HL-60/S4 treated with retinoic acid at 250 ng/mL for 4 days and 3 days (cell line): ENCODE measurements at regions not wholly inside any gene's neighbourhood (a gene's known extent, or its start where the extent isn't known, plus 50 kb on each side); places are given as distances from the start of the nearest gene placed in this dataset.

ENCODE experiments used
- in situ Hi-C: fragments of 300-500 bp; cut with MboI; formaldehyde crosslinking; loops from 2 replicates; pipeline ENCODE4 v1.7.0; 2022; ENCODE audit warnings: low sequenced_read_pairs

DNA sequence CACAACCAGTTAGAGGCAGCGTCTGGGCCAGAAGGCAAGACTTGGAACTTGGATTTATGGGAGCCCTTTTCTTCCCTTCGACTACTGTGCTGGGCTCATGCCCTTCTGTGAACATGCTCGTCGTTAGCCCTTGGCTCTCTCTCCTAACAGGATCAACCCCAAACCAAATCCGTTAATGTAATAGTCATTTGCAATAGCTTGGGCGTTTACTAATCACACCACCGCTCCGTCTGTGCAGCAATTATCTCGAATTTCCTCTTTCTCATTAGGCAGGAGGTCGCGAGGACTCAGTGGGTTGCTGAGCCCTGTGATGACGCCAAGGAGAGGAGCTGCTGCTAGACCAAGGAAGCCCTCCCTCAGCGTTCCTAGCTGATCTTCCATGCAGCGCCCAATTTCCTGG lies 114.7 kb downstream of the ENGASE start:
- in situ Hi-C loops: no loop called here

DNA sequence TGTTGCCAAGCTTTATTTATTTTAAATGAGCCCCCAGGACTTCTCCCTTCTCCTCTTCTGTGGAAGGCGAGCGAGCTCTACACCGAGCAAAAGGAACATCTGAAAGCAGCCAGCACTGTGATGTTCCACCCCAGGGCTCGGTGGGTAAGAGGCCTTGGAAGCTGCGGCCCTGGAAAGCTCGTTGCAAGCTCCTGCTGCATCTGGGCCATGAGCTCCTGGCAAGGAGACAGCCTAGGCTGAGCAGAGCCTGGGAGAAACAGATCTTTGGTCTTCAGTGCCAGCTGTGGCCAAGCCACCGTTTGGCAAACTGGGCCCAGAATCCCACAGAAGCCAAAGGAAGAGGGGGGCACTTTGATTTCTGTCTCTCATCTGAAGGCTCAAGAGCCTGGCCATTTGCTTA lies 114.1 kb downstream of the ENGASE start:
- in situ Hi-C loops: no loop called here

DNA sequence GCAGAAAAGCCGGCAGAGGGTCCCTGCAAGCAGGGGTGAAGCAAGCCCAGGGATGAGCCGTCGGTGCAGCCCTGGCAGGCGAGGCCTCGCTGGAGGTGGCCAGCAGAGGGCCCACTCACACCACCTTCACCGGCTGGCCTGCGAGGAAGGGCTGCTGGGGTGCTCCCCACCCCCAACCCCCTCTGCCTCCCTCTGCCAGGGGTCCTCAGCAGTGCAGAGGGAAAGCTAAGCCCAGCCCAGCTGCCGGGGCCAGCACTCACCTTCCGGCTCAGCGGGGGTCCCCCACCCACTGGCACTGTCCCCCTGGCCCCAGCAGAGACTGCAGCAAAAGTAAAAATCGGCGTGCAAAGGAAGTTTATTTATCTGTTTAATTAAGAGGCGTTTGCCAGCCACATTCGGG lies 113.4 kb downstream of the ENGASE start:
- in situ Hi-C loops: no loop called here

DNA sequence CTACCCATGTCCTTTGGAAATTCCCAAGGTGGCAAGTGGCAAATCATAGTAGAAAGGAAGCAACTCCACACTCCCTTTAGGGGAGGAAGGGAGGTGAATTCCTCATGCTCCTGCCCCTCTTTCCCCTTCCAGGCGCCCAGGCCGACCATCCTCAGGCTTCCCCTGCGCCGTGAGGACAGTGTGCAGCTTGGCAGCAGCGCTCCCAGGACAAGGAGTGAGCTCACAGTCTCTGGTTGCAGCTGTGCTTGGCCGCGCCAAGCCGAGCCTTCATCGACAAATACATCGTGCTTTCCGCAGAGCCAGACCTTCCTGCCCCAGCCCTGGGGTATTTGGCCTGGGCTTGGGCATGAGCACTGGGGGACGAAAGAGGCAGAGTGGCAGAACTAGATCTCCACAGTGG lies 112.6 kb downstream of the ENGASE start:
- in situ Hi-C loops: no loop called here

DNA sequence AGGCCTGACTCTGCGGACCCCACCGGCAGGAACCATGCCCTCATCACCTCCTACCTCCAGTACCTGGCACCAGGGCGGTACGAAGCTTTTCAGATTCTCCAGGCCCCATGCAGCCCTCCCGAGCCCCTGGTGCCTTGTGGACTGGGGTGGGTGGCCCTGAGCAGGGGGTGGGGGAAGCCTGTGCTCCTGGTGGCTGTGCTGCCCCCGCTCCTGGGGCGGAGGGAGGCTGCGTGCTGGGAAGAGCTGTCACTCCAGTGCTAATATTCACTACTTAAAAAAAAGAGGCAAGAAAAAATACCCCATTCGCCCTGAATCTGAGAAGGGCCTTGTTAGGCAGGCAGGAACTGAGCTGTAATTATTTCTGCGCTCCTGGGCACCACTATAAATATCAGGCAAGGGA lies 111.8 kb downstream of the ENGASE start:
- in situ Hi-C loops: no loop called here

DNA sequence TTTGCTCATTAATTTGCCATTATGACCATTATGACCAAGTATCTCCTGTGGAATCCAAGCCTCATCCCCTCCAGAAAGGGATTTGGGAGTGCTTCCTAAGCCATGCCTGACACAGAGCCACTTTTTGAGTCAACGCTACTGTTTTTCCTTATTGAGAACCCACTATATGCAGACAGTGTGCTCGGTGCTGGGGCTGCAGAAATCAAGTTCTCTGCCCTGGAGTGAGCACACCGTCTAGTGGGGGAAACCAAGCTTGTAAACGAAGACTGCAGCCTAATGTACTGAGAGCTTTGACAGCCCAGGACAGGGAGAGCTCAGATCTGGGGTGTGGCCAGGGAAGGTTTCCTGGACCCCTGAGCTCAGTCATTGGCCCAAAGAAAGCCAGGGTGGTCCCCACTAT lies 111.0 kb downstream of the ENGASE start:
- in situ Hi-C loops: no loop called here

DNA sequence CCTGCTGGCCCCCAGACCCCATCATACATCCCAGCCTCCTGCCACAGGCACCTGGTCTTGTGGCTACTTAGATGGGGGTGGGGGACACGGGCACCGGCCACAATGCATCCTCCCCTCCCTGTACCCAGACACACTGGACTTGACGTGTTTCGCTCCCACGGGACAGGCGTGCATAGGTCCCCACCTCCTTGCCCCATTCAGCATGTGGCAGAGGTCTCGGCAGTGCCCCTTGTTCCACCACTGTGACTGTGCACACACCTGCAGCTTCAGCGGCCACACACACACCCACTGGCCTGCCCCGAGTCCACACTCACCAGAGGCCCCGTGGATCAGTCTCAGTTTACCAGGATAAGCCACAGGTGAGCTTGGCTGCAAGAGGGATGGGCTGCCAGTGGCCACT lies 109.6 kb downstream of the ENGASE start:
- in situ Hi-C loops: no loop called here

DNA sequence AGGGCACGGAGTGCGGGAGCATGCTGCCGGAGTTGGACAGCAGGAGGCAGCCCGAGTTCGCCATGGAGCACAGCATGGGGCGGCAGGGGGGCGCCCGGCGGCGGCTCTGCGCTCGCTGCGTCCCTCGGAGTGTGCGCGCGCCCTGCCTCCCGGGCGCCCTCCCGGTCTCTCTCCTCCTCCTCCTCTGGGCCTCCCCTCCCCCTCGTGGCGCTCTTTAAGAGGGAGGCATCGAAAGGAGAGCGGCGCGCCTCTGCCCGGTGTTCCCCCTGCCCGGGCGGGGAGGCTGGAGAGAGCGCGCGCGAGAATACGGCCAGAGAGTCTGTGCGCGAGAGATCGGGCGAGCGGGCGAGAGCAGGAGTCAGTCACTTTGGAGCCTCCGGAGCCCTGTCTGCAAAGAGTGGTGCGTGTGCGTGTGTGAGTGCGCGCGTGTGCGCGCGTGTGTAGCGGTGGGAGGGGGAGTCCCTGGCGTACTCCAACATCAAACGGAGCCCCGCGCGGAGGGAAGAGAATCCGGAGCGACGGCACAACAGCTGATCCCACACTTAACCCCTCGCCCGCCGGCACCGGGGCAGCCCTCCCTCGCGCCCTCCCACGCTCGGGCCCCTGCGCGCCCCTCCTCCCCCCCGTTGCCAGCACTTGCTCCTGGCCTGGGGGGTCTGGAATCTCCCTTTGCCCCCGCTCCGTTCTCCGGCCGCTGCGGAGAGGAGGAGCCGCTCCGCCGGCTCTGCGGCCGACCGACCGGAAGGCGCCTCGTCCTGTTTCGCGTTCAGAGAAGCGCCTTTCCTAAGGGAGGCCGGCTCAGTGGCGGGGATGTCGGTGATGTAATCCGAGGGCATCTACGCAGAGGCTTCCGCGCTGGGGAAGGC lies 108.9 kb downstream of the ENGASE start:
- in situ Hi-C loops: no loop called here

DNA sequence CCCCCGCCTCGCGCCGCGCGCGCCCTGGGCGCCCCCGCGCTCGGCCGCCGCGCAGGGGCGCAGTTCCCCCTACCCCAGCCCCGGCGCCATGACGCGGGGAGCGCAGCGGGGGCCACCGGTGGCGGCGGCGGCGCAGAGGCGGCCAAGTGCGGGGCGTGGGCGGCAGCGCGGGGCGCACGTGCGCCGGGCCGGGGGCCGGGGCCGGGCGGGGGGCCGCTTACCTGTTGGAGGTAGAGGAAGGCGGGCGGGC lies 108.3 kb downstream of the ENGASE start:
- in situ Hi-C loops: no loop called here

DNA sequence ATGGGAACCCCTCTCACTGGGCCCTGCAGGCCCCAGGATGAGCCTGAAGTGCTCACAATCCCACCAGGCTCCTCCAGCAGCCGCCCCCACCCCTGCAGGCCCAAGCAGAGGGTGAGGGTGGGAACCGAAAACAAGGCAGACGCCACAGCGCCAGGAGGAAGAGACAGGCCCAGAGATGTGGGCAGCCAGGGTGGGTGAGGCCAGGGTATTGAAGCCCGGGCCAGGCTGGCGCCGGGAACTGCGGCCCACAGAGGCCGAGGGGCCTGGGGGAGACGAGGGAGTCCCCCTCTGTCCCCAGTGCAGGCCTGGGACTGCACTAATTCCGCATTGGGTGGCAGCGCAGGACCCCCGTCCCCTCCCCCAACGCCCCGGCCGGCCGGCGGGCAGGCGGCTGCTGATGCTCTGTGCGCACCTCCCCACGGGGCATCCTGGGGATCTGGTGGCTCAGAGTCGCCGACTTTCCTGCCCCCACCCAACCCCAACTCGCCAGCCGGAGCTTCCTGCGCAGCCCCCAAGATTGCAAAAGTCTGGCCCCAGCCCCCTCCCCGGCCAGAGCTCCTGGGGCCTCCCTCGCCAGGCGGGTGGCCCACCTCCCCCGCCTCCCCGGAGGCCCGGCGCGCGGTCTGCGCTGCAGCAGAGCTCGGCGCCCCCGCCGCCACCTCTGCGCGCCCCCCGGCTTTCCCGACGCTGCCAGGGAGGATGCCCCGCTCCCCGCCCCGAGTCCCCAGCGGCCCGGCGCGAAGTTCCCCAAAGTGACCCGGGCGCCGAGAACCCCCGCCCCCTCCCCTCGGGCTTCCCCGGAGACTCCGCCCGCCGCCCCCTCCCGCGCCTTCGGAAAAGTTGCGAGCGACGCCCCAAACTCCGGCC lies 107.8 kb downstream of the ENGASE start:
- in situ Hi-C loops: no loop called here

DNA sequence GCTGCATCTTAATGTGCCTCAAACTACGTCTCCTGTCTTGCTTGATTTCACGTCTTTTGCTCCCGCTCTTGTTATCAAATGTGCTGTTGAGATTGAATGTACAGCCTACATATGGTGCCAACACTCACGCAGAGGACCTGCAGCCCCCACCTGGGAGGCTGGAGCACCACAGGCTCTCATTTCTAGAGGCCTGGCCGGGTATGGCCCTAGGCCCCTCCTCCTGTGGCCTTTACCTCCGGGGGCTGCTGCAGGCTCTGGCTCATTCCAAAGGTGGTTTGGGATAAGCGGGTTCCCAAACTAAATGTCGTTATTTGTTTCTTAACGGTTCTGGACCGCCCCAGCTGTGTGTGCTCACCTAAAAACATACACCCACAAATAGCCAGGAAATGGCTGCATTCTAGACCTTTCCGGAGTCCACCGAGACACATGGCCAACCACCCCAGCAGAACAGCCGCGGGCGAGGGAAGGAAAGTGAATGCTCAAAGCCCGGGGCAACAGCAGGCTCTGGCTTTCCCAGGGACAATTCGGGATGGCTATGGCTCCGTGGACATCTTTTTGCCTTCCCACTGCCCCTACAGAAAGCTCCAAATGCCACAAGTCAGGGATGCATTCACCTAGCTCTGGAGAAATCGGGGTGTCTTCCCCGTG lies 105.9 kb downstream of the ENGASE start:
- in situ Hi-C loops: no loop called here

DNA sequence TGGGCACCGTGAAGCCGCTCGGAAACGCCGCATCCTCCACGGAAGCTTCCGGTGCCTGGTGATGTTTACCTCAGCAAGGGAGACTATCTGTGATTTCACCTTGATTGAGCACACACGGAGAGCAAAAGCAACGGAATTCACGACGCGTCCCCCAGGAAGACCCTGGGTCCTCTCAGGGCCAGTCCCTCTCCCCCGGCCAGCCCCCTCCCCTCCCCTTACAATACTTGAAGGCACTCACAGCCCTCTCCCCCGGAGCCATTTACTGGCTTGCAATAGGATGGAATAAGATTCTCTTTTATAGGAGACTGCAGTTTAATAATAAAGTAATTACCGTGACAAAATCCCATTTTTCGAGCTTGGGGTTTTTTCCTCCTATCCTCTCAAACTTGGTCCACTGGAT lies 104.7 kb downstream of the ENGASE start:
- in situ Hi-C loops: no loop called here

DNA sequence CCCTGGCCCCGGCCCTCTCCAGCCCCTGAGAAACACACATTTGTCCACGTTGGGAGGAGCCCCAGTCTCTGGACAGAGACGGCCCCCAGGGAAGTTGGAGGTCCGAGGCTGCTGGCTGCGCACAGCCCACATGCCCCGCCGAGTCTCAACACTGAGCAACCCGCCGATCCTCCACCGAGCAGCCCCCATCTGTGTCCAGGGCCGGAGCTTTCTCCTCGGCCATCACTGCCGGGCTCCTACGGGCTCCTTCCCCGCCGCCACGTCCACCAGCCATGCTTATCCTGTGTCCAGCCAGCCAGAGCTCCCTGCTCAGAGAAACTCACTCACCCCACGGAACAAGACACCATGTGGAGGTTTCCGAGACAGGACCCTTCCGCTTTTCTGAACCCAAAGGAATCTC lies 103.3 kb downstream of the ENGASE start:
- in situ Hi-C loops: no loop called here

DNA sequence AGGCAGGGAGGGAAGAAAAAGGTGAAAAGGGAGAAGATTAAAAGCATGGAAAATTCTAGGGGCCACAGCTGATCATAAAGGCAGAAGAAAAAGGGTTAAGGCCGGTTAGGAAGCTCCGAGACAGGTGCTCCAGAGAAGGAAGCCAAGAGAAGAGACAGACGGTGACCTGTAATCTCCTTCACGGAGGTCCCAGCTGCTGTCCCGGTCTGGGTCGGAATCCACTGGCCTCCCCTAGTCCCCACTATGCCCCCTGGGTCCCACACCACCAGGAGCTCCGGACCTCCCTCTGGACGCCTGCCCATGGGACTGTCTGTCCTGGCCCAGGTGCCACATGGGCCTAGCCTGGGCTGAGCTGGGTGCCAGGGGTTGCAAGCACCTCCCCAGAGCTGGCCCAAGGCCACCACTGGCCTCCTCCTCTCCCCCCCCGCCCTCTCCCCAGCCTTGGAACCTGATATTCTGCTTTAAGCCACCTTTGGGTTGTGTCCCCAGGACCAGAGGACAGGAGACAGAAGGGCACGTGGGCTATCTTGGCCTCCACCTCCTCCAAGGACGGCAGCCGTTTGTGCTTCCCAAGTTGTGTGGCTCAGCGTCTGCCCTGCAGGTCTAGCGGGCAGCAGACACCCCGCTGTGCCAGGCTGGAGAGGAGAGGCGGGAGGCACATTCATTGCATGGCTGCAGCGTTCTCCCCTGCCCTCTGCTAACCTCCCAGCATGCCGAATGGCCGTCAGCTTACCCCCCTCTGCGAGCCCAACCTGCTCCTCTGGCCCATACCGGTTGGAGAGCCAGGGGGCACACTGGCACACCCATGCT lies 102.4 kb downstream of the ENGASE start:
- in situ Hi-C loops: no loop called here

DNA sequence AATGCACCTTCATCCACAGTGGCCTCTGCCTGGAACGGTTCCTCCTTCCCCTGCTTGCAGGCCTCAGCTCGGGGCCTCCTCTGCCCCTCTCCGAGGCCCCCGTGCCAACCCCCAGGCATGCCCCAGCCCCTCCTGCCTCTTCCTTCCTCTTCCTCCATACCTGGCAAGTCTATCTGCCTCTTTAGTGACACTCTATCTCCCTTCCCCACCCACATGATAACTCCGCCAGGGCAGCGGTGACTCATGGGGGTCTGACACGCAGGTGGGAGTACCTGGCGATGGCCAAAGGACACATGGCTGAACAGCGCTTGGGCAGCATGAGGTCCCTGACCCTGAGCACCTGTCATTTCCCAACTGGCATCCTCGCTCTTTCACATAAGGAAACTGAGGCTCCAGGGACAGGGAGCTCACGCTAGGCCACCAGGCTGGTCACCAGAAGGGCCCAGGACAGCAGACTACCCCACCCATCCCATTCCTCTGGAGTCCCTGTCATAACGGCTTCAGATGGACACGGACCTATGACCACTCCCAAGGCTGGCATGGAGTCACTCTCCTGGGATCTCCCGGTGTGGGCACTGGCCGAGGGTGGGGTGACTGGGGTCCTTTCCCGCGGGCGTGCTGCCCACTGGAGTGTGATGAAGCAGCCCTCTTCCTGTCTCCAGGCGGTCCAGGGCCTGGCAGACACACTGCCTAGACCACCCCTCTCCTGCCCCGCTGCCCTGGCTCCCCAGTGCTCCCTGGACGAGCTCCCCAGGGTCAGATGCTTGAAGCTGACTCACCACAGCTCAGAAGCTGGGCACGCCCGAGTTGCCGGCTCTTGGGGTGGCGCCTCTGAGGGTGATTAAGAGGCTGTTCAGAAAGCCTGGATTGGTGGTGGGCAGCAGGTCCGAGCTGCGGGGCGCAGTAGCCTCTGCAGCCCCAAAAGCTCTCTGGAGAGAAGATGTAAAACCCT lies 100.6 kb downstream of the ENGASE start:
- in situ Hi-C loops: no loop called here

DNA sequence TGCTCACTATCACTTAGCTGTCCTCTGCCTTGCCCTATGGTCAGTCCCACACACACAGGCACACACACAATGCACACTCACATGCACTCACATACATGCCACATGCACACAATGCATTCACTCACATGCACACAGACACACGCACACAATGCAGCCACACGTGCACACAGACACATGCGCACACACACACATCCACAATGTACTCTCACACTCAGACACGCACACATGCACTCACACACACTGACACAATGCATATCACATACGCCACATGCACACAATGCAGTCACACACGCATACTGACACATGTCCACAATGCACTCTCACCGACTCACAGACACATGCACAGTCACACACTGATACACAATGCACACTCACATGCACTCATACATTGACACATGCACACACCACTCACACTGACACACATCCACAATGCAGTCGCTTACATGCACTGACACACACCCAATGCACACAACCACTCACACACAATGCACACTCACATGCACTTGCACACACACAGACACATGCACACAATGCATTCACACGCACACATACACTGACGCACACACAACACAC lies 99.7 kb downstream of the ENGASE start:
- in situ Hi-C loops: no loop called here

DNA sequence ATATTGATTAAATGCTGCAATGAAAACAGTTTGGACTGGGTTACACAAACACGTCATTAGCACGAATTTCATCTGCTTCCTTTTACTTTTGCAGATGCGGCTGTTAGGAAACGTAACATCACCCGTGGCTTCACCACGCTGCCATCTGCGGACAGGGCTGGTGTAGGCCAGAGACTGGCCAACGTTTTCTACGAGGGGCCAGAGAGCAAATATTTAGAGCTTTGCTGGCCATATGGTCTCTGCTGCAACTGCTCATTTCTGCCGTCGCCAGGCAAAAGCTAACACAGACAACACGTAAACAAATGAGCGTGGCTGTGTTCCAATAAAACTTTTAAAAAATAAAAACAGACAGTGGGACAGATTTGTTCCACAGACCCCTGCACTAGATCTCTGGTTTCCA lies 96.6 kb downstream of the ENGASE start:
- in situ Hi-C loops: no loop called here

DNA sequence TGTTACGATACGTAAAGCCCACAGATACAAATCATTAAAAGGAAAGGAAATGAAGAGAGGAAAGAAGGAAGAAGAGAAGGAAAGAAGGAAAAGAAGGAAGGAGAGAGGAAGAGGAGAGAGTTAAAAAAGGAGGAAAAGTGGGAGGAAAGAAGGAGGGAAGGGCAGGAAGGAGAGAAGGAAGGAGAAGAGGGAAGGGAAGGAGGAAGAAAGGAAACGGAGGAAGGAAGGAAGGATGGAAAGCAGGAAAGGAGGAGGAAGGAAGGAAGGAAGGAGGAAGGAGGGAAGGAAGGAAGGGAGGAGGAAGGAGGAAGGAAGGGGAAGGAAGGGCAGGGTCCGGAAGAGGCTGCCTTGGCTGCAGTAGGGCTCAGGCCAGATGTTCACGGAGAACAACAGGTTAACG lies 95.2 kb downstream of the ENGASE start:
- in situ Hi-C loops: no loop called here

DNA sequence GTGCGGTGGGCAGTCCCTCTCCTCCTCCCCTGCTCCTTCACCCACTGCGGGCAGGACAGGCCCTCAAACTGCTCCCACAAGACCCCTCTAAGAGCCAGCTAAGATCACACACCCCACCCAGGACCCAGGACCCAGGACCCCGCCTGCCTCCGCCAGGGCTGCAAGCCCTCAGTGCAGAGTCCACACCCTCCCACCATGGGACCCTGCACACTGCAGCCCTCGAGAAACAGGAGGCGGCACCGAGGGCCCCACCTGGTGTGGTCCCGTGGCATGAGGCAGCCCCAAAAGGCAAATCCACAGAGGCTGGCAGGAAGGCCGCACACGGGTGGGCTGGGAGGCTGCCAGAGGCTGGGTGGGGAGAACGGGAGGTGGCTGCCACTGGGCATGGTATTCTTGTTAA lies 94.7 kb downstream of the ENGASE start:
- in situ Hi-C loops: no loop called here
